ENCODE measurements at regions not wholly inside any gene's neighbourhood (a gene's known extent, or its start where the extent isn't known, plus 50 kb on each side); places are given as distances from the start of the nearest gene placed in this dataset.

DNA sequence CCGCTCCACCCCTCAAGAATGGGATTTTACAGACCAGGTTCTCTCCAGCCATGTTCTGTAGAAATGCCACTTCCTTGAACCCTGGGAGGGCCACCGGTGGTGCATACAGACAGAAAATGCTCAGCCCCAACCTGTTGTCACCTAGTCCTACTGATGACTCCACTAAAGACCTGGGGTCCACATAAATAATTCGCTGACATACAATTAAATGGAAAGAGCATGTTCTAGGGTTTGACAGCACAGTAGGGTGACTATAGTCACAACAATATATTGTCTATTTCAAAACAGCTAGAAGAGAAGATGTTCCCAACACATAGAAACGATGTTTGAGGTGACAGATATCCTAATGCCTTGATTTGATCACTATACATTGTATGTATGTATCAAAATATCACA is 155.6 kb upstream of the NEBL start:
- Histone ChIP-seq H3K4me2 (ENCODE audit: insufficient read depth in 1 of 2, low read depth in 2 of 2, low read length in 2 of 2) (no peak overlapping the region), H3K9ac (replicated peaks in 1 of 4; ENCODE audit: extremely low read depth in 1 of 4, low read depth in 3 of 4, low read length in 3 of 4) (no peak overlapping the region; a peak in 1 of 7 replicates), H2BK20ac (ENCODE audit: low read length) (no peak overlapping the region), H4K5ac (ENCODE audit: insufficient read length, low read depth, low read length) (no peak overlapping the region), H2BK5ac (ENCODE audit: low read depth, low read length) (no peak overlapping the region), H4K8ac (ENCODE audit: extremely low read depth, insufficient read depth, low read length) (no peak overlapping the region), H3K27ac (ENCODE audit: low read depth, low read length) (no peak overlapping the region), H3K79me1 (ENCODE audit: low read depth, low read length) (no peaks in the 10 kb centered on the region), H3K23me2 (ENCODE audit: low read depth, low read length) (no peaks in the 10 kb centered on the region), H3K23ac (ENCODE audit: insufficient read length) (no peak overlapping the region), H3K56ac (replicated peaks; ENCODE audit: insufficient read length, low read depth, low read length) (no peak overlapping the region), H4K91ac (replicated peaks; ENCODE audit: insufficient read length, low read length) (no peak overlapping the region), H4K20me1 (replicated peaks in 1 of 2; ENCODE audit: control insufficient read depth in 1 of 2, insufficient read depth in 2 of 2, low read length in 2 of 2) (no peaks in the 10 kb centered on the region), H3K27me3 (replicated peaks in 1 of 4; ENCODE audit: control insufficient read depth in 3 of 4, extremely low read depth in 1 of 4, insufficient read depth in 3 of 4, low read length in 3 of 4) (no peaks in the 10 kb centered on the region), H2BK15ac (ENCODE audit: low read length) (no peak overlapping the region), H2AK5ac (ENCODE audit: low read depth, low read length) (no peak overlapping the region), H2BK12ac (ENCODE audit: low read depth, low read length) (no peak overlapping the region), H3K4ac (replicated peaks; ENCODE audit: insufficient read length, low read depth, low read length) (no peak overlapping the region), H3K14ac (ENCODE audit: insufficient read length) (no peak overlapping the region), H3K18ac (ENCODE audit: extremely low read depth, low read length) (no peak overlapping the region), H3K79me2 (ENCODE audit: control insufficient read depth in 1 of 2, insufficient read depth in 2 of 2, low read length in 2 of 2) (no peaks in the 10 kb centered on the region; a peak in 1 of 4 replicates), H3K4me3 (ENCODE audit: extremely low read depth in 1 of 4, insufficient read depth in 2 of 4, low read depth in 3 of 4, low read length in 4 of 4) (no peak overlapping the region), H3K4me1 (replicated peaks in 1 of 4; ENCODE audit: control insufficient read depth in 3 of 4, insufficient read depth in 4 of 4, low read length in 3 of 4) (no peaks in the 10 kb centered on the region), H3K9me3 (ENCODE audit: insufficient read depth in 2 of 2, low read depth in 1 of 2, low read length in 1 of 2) (no peaks in the 10 kb centered on the region), H3K36me3 (ENCODE audit: control insufficient read depth in 2 of 4, insufficient read depth in 4 of 4, low read length in 3 of 4) (no peaks in the 10 kb centered on the region), H2AFZ (ENCODE audit: low read length) (no peak overlapping the region), H2BK120ac (replicated peaks; ENCODE audit: low read depth, low read length) (no peak overlapping the region)
- 89% methylated on average over 4 of the region's 4 CpGs; no CpG with 5 or more reads in 1 of the 2 experiments for WGBS, 2 experiments (ENCODE audit: extremely low coverage in 1 of 2, insufficient coverage in 1 of 2, insufficient read length in 1 of 2, insufficient replicate concordance in 2 of 2, low coverage in 1 of 2, low lambda C conversion rate in 2 of 2, missing lambda C conversion rate in 1 of 2)
- POLR2A ChIA-PET (ENCODE audit: partially characterized antibody) = no interaction called here
- no peak for DNase-seq (ENCODE audit: low read depth in 1 of 2, low spot score in 2 of 2)
- CTCF ChIA-PET (ENCODE audit: partially characterized antibody) = no interaction called here
- FAIRE-seq = no peak
- TF ChIP-seq, protein P1, sequence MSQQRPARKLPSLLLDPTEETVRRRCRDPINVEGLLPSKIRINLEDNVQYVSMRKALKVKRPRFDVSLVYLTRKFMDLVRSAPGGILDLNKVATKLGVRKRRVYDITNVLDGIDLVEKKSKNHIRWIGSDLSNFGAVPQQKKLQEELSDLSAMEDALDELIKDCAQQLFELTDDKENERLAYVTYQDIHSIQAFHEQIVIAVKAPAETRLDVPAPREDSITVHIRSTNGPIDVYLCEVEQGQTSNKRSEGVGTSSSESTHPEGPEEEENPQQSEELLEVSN (IDR thresholded peaks at IDR 0.05) = no peak
- no peak for TF ChIP-seq ZNF274 (IDR thresholded peaks at IDR 0.05; ENCODE audit: borderline replicate concordance, extremely low read depth, low read length)
- no peak for TF ChIP-seq KDM5A (IDR thresholded peaks at IDR 0.05; ENCODE audit: low read length)
- TF ChIP-seq MAX (IDR thresholded peaks at IDR 0.05) = no peak
- TF ChIP-seq ASH2L (IDR thresholded peaks at IDR 0.05; ENCODE audit: low read length) = no peak
- no peak for TF ChIP-seq CBX5 (IDR thresholded peaks at IDR 0.05; ENCODE audit: low read depth, low read length)
- TF ChIP-seq RAD21 (IDR thresholded peaks at IDR 0.05 in 1 of 2, conservative IDR thresholded peaks at IDR 0.05 in 1 of 2; ENCODE audit: low read depth in 2 of 2, low read length in 2 of 2) = no peak
- TF ChIP-seq, protein P2, sequence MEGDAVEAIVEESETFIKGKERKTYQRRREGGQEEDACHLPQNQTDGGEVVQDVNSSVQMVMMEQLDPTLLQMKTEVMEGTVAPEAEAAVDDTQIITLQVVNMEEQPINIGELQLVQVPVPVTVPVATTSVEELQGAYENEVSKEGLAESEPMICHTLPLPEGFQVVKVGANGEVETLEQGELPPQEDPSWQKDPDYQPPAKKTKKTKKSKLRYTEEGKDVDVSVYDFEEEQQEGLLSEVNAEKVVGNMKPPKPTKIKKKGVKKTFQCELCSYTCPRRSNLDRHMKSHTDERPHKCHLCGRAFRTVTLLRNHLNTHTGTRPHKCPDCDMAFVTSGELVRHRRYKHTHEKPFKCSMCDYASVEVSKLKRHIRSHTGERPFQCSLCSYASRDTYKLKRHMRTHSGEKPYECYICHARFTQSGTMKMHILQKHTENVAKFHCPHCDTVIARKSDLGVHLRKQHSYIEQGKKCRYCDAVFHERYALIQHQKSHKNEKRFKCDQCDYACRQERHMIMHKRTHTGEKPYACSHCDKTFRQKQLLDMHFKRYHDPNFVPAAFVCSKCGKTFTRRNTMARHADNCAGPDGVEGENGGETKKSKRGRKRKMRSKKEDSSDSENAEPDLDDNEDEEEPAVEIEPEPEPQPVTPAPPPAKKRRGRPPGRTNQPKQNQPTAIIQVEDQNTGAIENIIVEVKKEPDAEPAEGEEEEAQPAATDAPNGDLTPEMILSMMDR (IDR thresholded peaks at IDR 0.05; ENCODE audit: control extremely low read depth in 1 of 3, insufficient read depth in 1 of 3, low read depth in 1 of 3, low read length in 3 of 3) = no peak
- no peak for TF ChIP-seq SRF (IDR thresholded peaks at IDR 0.05; ENCODE audit: low read depth, low read length)
- no peak for TF ChIP-seq GABPA (IDR thresholded peaks at IDR 0.05; ENCODE audit: borderline replicate concordance, insufficient read depth, low read length)
- TF ChIP-seq CEBPB (IDR thresholded peaks at IDR 0.05; ENCODE audit: low read depth, low read length) = no peak
- TF ChIP-seq GTF2F1 (IDR thresholded peaks at IDR 0.05; ENCODE audit: borderline replicate concordance, low read depth, low read length) = no peak
